Natural killer cell (primary cell): ENCODE measurements at regions not wholly inside any gene's neighbourhood (a gene's known extent, or its start where the extent isn't known, plus 50 kb on each side); places are given as distances from the start of the nearest gene placed in this dataset.

Source experiments
- ATAC-seq, 3 donors: fragments of 150-1000 bp in 2 of 3; fragments of 200-7000 bp in 1 of 3; cut with Tn5 transposase; 1 replicate in 1 of 3; 2 replicates in 2 of 3; pipeline ENCODE4 v1.10.0; 2021; ENCODE audit warnings: mild to moderate bottlenecking in 2 of 3, moderate library complexity in 2 of 3
- DNase-seq, 2 donors: peaks; one replicate each; pipeline versions ENCODE4 v3.0.0 to v3.0.0-alpha.2; 2013 to 2021; ENCODE audit warnings: mixed read lengths in 1 of 2
- H3K27ac ChIP-seq: one replicate; pipeline ENCODE4 v1.5.1; 2013; ENCODE audit warnings: mild to moderate bottlenecking, low read length
- H3K27me3 ChIP-seq: one replicate; pipeline ENCODE4 v1.6.1; 2013; ENCODE audit warnings: low read length; ENCODE audit not compliant: control insufficient read depth, insufficient read depth
- H3K36me3 ChIP-seq: one replicate; pipeline ENCODE4 v1.6.1; 2013; ENCODE audit warnings: low read length; ENCODE audit not compliant: control insufficient read depth, insufficient read depth
- H3K4me1 ChIP-seq: one replicate; pipeline ENCODE4 v1.6.1; 2013; ENCODE audit warnings: low read length; ENCODE audit not compliant: control insufficient read depth, insufficient read depth
- H3K4me3 ChIP-seq: one replicate; pipeline ENCODE4 v1.5.1; 2013; ENCODE audit warnings: low read length
- H3K9me3 ChIP-seq: one replicate; pipeline ENCODE4 v1.6.1; 2013; ENCODE audit warnings: low read length; ENCODE audit not compliant: control insufficient read depth, insufficient read depth
- H3K27ac Mint-ChIP-seq, 2 donors: one replicate each; pipeline ENCODE4 v1.8.0; 2022; ENCODE audit warnings: mild to moderate bottlenecking in 2 of 2, mixed read lengths in 2 of 2, moderate library complexity in 1 of 2
- H3K27me3 Mint-ChIP-seq, 2 donors: one replicate each; pipeline ENCODE4 v1.8.0; 2022; ENCODE audit warnings: low read depth in 2 of 2, mixed read lengths in 2 of 2
- H3K36me3 Mint-ChIP-seq: one replicate; pipeline ENCODE4 v1.8.0; 2022; ENCODE audit warnings: mixed read lengths
- H3K4me1 Mint-ChIP-seq, 2 donors: one replicate each; pipeline ENCODE4 v1.8.0; 2022; ENCODE audit warnings: mixed read lengths in 2 of 2
- H3K4me3 Mint-ChIP-seq: one replicate; pipeline ENCODE4 v1.8.0; 2022; ENCODE audit warnings: mild to moderate bottlenecking, moderate library complexity, mixed read lengths
- H3K9me3 Mint-ChIP-seq, 2 donors: one replicate each; pipeline ENCODE4 v1.8.0; 2022; ENCODE audit warnings: mixed read lengths in 2 of 2
- WGBS: methylation state at CpG from one replicate; pipeline ENCODE4 v1.1.7; 2013; ENCODE audit warnings: missing lambda C conversion rate; ENCODE audit not compliant: insufficient coverage; 5-methylcytosine and 5-hydroxymethylcytosine counted together
- intact Hi-C: fragments of 100-400 bp; cut with micrococcal nuclease; formaldehyde crosslinking; loops from one replicate; pipeline ENCODE4 v1.14.2; 2022
- TF ChIP-seq, protein P1 (sequence below): fragments of 200-600 bp; IDR thresholded peaks from one replicate; pipeline ENCODE4 v1.8.0; 2022; ENCODE audit warnings: antibody characterized with exemption

DNA sequence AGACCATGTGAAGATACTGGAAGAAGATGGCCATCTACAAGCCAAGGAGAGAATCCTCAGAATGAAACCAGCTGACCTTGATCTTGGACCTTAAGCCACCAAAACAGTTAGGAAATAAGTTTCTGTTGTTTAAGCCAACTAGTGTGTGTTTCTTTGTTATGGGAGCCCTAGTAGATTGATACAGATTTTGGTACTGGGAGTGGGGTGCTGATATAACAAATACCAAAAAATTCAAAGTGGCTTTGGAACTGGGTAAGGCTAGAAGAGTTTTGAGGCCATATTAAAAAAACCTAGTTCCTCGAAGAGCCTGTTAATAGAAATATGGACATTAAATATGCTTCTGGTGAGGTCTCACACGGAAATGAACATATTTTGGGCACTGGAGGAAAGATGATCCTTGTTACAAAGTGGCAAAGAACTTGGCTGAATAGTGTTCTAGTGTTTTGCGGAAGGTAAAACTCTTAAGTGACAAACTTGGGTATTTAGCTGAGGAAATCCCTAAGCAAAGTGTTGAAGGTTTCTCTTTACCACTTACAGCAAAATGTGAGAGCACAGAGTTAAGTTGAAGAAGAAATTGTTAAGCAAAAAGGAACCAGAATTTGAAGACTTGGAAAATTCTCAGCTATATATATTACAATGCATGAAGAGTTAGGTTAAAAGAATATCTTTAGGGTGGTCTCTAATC is 55.1 kb upstream of the CD83 start:
- TF ChIP-seq, protein P1, sequence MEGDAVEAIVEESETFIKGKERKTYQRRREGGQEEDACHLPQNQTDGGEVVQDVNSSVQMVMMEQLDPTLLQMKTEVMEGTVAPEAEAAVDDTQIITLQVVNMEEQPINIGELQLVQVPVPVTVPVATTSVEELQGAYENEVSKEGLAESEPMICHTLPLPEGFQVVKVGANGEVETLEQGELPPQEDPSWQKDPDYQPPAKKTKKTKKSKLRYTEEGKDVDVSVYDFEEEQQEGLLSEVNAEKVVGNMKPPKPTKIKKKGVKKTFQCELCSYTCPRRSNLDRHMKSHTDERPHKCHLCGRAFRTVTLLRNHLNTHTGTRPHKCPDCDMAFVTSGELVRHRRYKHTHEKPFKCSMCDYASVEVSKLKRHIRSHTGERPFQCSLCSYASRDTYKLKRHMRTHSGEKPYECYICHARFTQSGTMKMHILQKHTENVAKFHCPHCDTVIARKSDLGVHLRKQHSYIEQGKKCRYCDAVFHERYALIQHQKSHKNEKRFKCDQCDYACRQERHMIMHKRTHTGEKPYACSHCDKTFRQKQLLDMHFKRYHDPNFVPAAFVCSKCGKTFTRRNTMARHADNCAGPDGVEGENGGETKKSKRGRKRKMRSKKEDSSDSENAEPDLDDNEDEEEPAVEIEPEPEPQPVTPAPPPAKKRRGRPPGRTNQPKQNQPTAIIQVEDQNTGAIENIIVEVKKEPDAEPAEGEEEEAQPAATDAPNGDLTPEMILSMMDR = no peak
- Histone ChIP-seq H3K9me3 (no peaks in the 10 kb centered on the region), H3K27ac (no peak overlapping the region), H3K36me3 (no peaks in the 10 kb centered on the region), H3K27me3 (no peaks in the 10 kb centered on the region), H3K4me3 (no peak overlapping the region), H3K4me1 (no peaks in the 10 kb centered on the region)
- 91% methylated on average over 3 of the region's 3 CpGs for WGBS
- peaks cover 37 to 63% of the 10 kb centered on the region in 2 donors for H3K27me3 Mint-ChIP-seq
- peaks cover 0 to 4% of the 10 kb centered on the region in 2 donors for H3K4me1 Mint-ChIP-seq
- H3K4me3 Mint-ChIP-seq = no peak overlapping the region
- ATAC-seq (no peak), DNase-seq (no peak)
- H3K9me3 Mint-ChIP-seq = no peaks in the 10 kb centered on the region
- no peak overlapping the region for H3K27ac Mint-ChIP-seq
- no peaks in the 10 kb centered on the region for H3K36me3 Mint-ChIP-seq
- intact Hi-C loops = no loop called here

DNA sequence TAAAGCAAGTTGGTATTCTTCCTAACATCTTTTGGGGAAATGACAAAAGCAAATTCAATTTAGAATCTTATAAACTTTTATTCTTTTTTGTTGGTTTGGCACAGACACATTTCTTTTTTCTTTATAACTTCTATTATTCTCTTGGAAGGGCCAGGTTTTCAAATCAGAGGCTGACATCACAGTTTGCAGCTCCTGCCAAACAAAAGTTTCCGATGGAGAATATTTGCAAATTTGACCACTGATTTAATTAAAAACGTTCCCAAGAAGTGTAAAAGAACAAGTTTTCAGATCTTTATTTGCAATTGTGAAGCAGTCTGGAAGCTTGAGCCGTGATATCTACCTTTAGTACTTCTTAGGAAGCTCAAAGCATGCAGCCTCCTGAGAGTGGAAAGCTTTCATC is 53.8 kb upstream of the CD83 start:
- Mint-ChIP-seq H3K9me3 (no peaks in the 10 kb centered on the region), H3K4me3 (no peak overlapping the region), H3K36me3 (no peaks in the 10 kb centered on the region), H3K27ac (no peak overlapping the region), H3K4me1 (peaks cover 7 to 10% of the 10 kb centered on the region in 2 donors), H3K27me3 (peaks cover 28 to 51% of the 10 kb centered on the region in 2 donors)
- Histone ChIP-seq H3K4me1 (no peaks in the 10 kb centered on the region), H3K36me3 (no peaks in the 10 kb centered on the region), H3K27ac (no peak overlapping the region), H3K9me3 (no peaks in the 10 kb centered on the region), H3K27me3 (no peaks in the 10 kb centered on the region), H3K4me3 (no peak overlapping the region)
- TF ChIP-seq, protein P1 = no peak
- intact Hi-C loops = no loop called here
- WGBS = 74% methylated on average over 3 of the region's 3 CpGs
- ATAC-seq (no peak), DNase-seq (no peak)

DNA sequence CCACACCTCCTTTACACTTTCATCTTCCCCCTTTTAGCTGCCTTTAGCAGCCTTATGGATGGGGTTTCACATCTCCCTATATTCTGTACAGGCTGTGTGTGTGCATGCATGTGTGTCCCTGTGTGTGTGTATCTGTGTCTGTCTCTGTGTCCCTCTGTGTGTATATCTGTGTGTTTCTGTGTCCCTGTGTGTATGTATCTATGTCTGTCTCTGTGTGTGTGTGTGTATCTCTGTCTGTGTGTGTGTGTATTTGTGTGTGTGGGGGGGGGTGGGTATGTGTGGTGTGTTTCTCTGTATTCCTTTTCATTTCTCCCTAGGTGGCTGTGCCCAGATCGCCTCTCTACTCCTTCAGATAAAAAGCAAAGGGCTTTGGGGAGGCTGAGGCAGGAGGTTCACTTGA is 52.2 kb upstream of the CD83 start:
- Histone ChIP-seq H3K4me3 (no peak overlapping the region), H3K4me1 (no peaks in the 10 kb centered on the region), H3K9me3 (no peaks in the 10 kb centered on the region), H3K27me3 (no peaks in the 10 kb centered on the region), H3K27ac (no peak overlapping the region), H3K36me3 (no peaks in the 10 kb centered on the region)
- H3K36me3 Mint-ChIP-seq = no peaks in the 10 kb centered on the region
- DNase-seq = no peak
- intact Hi-C loops = no loop called here
- TF ChIP-seq, protein P1 = no peak
- no peaks in the 10 kb centered on the region for H3K9me3 Mint-ChIP-seq
- no peak for ATAC-seq
- no peak overlapping the region for H3K27ac Mint-ChIP-seq
- H3K4me1 Mint-ChIP-seq = peaks cover 7 to 10% of the 10 kb centered on the region in 2 donors
- peaks cover 19 to 37% of the 10 kb centered on the region in 2 donors for H3K27me3 Mint-ChIP-seq
- no CpG with 5 or more reads among the region's 1 CpG for WGBS
- no peak overlapping the region for H3K4me3 Mint-ChIP-seq
